ENCODE measurements at regions not wholly inside any gene's neighbourhood (a gene's known extent, or its start where the extent isn't known, plus 50 kb on each side); places are given as distances from the start of the nearest gene placed in this dataset.

DNA sequence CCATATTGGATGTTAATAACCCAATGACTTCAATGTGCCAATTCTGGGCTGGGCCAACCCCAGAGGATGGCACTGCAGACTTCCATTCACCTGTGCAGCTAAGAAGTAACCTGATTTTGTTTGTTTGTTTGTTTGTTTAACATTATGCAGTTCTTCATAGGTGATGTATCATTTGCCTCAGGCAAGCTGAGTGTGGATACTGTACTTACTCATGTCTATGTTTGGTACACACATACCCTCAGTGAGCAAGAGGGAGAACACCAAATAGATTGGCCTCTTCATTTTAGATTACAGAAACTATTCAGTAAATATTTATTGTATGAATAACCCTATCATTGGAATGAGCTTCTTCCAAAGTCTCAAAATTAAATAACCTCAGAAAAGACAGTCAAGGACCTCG lies 180.2 kb upstream of the SMC2 start (continued):
- no peak for TF ChIP-seq MEF2A (IDR thresholded peaks at IDR 0.05; ENCODE audit: control insufficient read depth, low read depth, low read length)
- no peak for TF ChIP-seq ZNF324 (CRISPR knock-in tag; IDR thresholded peaks at IDR 0.05)
- no peak for TF ChIP-seq TBP (optimal IDR thresholded peaks at IDR 0.05; ENCODE audit: low read depth, low read length)
- no peak for TF ChIP-seq TOE1 (IDR thresholded peaks at IDR 0.05; ENCODE audit: borderline replicate concordance)
- TF ChIP-seq TOE1 (CRISPR knock-in tag; IDR thresholded peaks at IDR 0.05; ENCODE audit: borderline replicate concordance, low read depth): no peak
- TF ChIP-seq, protein P1, sequence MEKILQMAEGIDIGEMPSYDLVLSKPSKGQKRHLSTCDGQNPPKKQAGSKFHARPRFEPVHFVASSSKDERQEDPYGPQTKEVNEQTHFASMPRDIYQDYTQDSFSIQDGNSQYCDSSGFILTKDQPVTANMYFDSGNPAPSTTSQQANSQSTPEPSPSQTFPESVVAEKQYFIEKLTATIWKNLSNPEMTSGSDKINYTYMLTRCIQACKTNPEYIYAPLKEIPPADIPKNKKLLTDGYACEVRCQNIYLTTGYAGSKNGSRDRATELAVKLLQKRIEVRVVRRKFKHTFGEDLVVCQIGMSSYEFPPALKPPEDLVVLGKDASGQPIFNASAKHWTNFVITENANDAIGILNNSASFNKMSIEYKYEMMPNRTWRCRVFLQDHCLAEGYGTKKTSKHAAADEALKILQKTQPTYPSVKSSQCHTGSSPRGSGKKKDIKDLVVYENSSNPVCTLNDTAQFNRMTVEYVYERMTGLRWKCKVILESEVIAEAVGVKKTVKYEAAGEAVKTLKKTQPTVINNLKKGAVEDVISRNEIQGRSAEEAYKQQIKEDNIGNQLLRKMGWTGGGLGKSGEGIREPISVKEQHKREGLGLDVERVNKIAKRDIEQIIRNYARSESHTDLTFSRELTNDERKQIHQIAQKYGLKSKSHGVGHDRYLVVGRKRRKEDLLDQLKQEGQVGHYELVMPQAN (IDR thresholded peaks at IDR 0.05; ENCODE audit: borderline replicate concordance): no peak
- no peak for TF ChIP-seq CXXC5 (CRISPR knock-in tag; IDR thresholded peaks at IDR 0.05)
- TF ChIP-seq, protein P2, sequence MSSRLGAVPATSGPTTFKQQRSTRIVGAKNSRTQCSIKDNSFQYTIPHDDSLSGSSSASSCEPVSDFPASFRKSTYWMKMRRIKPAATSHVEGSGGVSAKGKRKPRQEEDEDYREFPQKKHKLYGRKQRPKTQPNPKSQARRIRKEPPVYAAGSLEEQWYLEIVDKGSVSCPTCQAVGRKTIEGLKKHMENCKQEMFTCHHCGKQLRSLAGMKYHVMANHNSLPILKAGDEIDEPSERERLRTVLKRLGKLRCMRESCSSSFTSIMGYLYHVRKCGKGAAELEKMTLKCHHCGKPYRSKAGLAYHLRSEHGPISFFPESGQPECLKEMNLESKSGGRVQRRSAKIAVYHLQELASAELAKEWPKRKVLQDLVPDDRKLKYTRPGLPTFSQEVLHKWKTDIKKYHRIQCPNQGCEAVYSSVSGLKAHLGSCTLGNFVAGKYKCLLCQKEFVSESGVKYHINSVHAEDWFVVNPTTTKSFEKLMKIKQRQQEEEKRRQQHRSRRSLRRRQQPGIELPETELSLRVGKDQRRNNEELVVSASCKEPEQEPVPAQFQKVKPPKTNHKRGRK (tag; IDR thresholded peaks at IDR 0.05): no peak
- TF ChIP-seq PHTF2 (CRISPR knock-in tag; IDR thresholded peaks at IDR 0.05): no peak
- TF ChIP-seq RBM34 (IDR thresholded peaks at IDR 0.05; ENCODE audit: borderline replicate concordance, insufficient read depth, low read length): no peak
- TF ChIP-seq NFIX (CRISPR knock-in tag; IDR thresholded peaks at IDR 0.05; ENCODE audit: low read depth): no peak
